Transverse colon (tissue), 4 donors: ENCODE measurements at regions not wholly inside any gene's neighbourhood (a gene's known extent, or its start where the extent isn't known, plus 50 kb on each side); places are given as distances from the start of the nearest gene placed in this dataset.

Experiments used
- CTCF ChIP-seq, 5 experiments: fragments of 200-600 bp in 3 of 5; fragments of 450-650 bp in 2 of 5; sonication (generic) in 3 of 5; IDR thresholded peaks; 1 replicate in 2 of 5; 2 replicates in 3 of 5; pipeline ENCODE4 v1.5.1; 2016 to 2017; ENCODE audit warnings: antibody characterized with exemption in 5 of 5, inconsistent platforms in 3 of 5, mild to moderate bottlenecking in 2 of 5, moderate library complexity in 1 of 5
- EP300 ChIP-seq: sonication (generic); formaldehyde crosslinking; IDR thresholded peaks from one replicate; pipeline ENCODE4 v1.6.1; 2017; ENCODE audit warnings: antibody characterized with exemption, low read depth
- POLR2A ChIP-seq: fragments of 450-650 bp; IDR thresholded peaks from one replicate; pipeline ENCODE4 v1.6.1; 2016; ENCODE audit warnings: antibody characterized with exemption, mild to moderate bottlenecking, moderate library complexity
- POLR2AphosphoS5 ChIP-seq, 3 donors: sonication (generic); formaldehyde crosslinking; IDR thresholded peaks; one replicate each; pipeline ENCODE4 v1.6.1; 2016; ENCODE audit warnings: antibody characterized with exemption in 3 of 3

- TF ChIP-seq CTCF (IDR thresholded peaks at IDR 0.05) (no peak), POLR2AphosphoS5 (IDR thresholded peaks at IDR 0.05) (no peak), POLR2A (no peak), EP300 (no peak)
These were observed 299.4 kb upstream of the LYPLAL1 start for GRCh38 chr1:218874313-218874712.
